T-cell (primary cell): ENCODE measurements at regions not wholly inside any gene's neighbourhood (a gene's known extent, or its start where the extent isn't known, plus 50 kb on each side); places are given as distances from the start of the nearest gene placed in this dataset.

Experiments
- ATAC-seq, 4 experiments: fragments of 200-7000 bp in 3 of 4; fragments of 150-1000 bp in 1 of 4; cut with Tn5 transposase; replicated peaks in 1 of 4; 1 replicate in 3 of 4; 2 replicates in 1 of 4; pipeline ENCODE4 v1.10.0; 2021; ENCODE audit warnings: moderate library complexity in 3 of 4, mild to moderate bottlenecking in 2 of 4, moderate number of reproducible peaks in 1 of 4
- CTCF ChIA-PET, 2 donors: fragments of 300-600 bp; sonication (Branson Sonifier 250); formaldehyde crosslinking; loops; one replicate each; lab custom pipeline; 2022; ENCODE audit warnings: antibody characterized with exemption in 2 of 2; lab: Charles Lee
- POLR2A ChIA-PET, 2 donors: fragments of 300-600 bp; sonication (Branson Sonifier 250); formaldehyde crosslinking; loops; one replicate each; lab custom pipeline; 2022; ENCODE audit warnings: antibody characterized with exemption in 2 of 2; lab: Charles Lee
- DNase-seq, 35 experiments: peaks; one replicate each; pipeline versions ENCODE4 v3.0.0 to v3.0.0-alpha.2; 2013 to 2023
- H3K27ac ChIP-seq: one replicate; pipeline ENCODE4 v1.5.1; 2013; ENCODE audit warnings: low read length
- H3K27me3 ChIP-seq, 2 experiments: replicated peaks in 1 of 2; 1 replicate in 1 of 2; 2 replicates in 1 of 2; pipeline versions ENCODE4 v1.6.1 to v1.7.0; 2013; ENCODE audit warnings: low read length in 1 of 2, mixed read lengths in 1 of 2; ENCODE audit not compliant: control insufficient read depth in 2 of 2, insufficient read depth in 2 of 2; ENCODE audit errors: extremely low read depth in 1 of 2
- H3K36me3 ChIP-seq, 2 donors: 1 replicate in 1 of 2; 2 replicates in 1 of 2; pipeline versions ENCODE4 v1.6.1 to v1.7.0; 2013; ENCODE audit warnings: low read length in 1 of 2; ENCODE audit not compliant: control insufficient read depth in 2 of 2, insufficient read depth in 1 of 2; ENCODE audit errors: extremely low read depth in 1 of 2
- H3K4me1 ChIP-seq, 2 experiments: 1 replicate in 1 of 2; 2 replicates in 1 of 2; pipeline versions ENCODE4 v1.6.1 to v1.7.0; 2013; ENCODE audit warnings: low read length in 2 of 2, mixed read lengths in 1 of 2; ENCODE audit not compliant: insufficient read depth in 2 of 2, control insufficient read depth in 1 of 2; ENCODE audit errors: extremely low read depth in 1 of 2
- H3K4me3 ChIP-seq, 2 donors: 1 replicate in 1 of 2; 2 replicates in 1 of 2; pipeline versions ENCODE4 v1.5.1 to v1.7.0; 2013; ENCODE audit warnings: mild to moderate bottlenecking in 2 of 2, low read length in 1 of 2, moderate library complexity in 1 of 2; ENCODE audit not compliant: control insufficient read depth in 1 of 2; ENCODE audit errors: extremely low read depth in 1 of 2
- H3K9me3 ChIP-seq: 2 replicates; pipeline ENCODE4 v1.7.0; 2013
- H3K27ac Mint-ChIP-seq, 2 donors: one replicate each; pipeline ENCODE4 v1.8.0; 2020 to 2021; ENCODE audit warnings: mild to moderate bottlenecking in 2 of 2, mixed read lengths in 2 of 2
- H3K27me3 Mint-ChIP-seq, 2 donors: one replicate each; pipeline ENCODE4 v1.8.0; 2021 to 2022; ENCODE audit warnings: mixed read lengths in 2 of 2
- H3K36me3 Mint-ChIP-seq: one replicate; pipeline ENCODE4 v1.8.0; 2021; ENCODE audit warnings: mixed read lengths
- H3K4me1 Mint-ChIP-seq, 3 donors: one replicate each; pipeline ENCODE4 v1.8.0; 2020 to 2022; ENCODE audit warnings: mixed read lengths in 3 of 3, mild to moderate bottlenecking in 1 of 3
- H3K4me3 Mint-ChIP-seq, 3 donors: one replicate each; pipeline ENCODE4 v1.8.0; 2020 to 2022; ENCODE audit warnings: mild to moderate bottlenecking in 3 of 3, mixed read lengths in 3 of 3, moderate library complexity in 3 of 3
- H3K9me3 Mint-ChIP-seq, 3 donors: one replicate each; pipeline ENCODE4 v1.8.0; 2020 to 2022; ENCODE audit warnings: mixed read lengths in 3 of 3
- WGBS: methylation state at CpG from one replicate; pipeline ENCODE4 v1.1.5; 2013; ENCODE audit warnings: missing lambda C conversion rate; ENCODE audit not compliant: insufficient coverage; 5-methylcytosine and 5-hydroxymethylcytosine counted together

DNA sequence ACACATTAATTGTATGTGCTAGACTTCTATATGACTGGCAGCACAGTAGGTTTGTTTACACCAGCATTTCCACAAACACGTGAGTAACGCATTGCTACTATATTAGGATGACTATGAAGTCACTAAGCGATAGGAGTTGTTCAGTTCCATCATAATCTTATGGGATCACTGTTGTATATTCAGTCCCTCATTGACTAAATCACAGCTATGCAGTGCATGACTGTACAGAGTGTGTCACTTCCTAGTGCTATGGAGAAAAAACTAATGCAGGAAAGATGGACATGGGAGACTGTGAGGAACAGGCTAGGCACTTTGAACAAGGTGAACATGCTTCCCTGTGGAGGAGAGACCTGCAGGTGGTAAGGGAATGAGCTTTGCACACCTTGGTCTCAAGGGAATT lies 259.8 kb downstream of the NUAK1 start:
- Mint-ChIP-seq H3K27me3 (peaks cover under 1 to 12% of the 10 kb centered on the region in 2 donors), H3K9me3 (peaks cover 0 to 5% (median 0%) of the 10 kb centered on the region in 3 donors), H3K36me3 (no peaks in the 10 kb centered on the region), H3K4me1 (no peaks in the 10 kb centered on the region), H3K27ac (no peak overlapping the region), H3K4me3 (no peak overlapping the region)
- Histone ChIP-seq H3K4me1 (no peaks in the 10 kb centered on the region), H3K9me3 (no peaks in the 10 kb centered on the region), H3K27me3 (no peaks in the 10 kb centered on the region), H3K27ac (no peak overlapping the region), H3K4me3 (no peak overlapping the region), H3K36me3 (no peaks in the 10 kb centered on the region)
- WGBS, result no CpG with 5 or more reads among the region's 3 CpGs
- DNase-seq, result no peak
- POLR2A ChIA-PET, result no interaction called here
- CTCF ChIA-PET, result no interaction called here
- no peak for ATAC-seq

DNA sequence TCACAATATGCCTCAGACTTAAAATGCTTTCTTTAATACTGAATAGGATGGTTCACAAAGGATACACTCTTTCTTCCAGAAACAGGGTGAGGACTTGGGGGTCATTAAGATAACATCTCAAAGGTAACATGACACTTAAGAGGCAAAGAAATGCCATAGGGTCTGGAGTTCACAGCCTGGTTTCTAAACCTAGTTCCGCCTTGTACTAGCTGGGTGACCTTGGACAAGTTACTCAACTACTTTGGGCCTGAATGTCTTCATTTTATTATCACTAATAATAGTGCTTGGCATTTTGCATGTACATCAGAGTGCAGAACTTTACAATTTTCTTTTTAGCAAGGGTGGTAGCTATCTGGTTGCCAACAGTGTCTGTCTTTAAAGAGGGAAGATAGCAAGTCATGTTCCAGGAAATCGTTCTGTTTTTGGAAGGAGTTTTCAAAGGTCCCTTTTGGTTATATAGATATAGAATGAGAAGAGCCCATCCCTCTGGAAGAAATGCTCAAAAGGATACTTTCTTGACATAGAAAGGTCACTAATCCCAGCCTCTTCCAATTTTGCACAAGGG lies 257.8 kb downstream of the NUAK1 start:
- no peak for ATAC-seq
- no CpG with 5 or more reads among the region's 2 CpGs for WGBS
- Mint-ChIP-seq H3K4me3 (no peak overlapping the region), H3K36me3 (no peaks in the 10 kb centered on the region), H3K4me1 (no peaks in the 10 kb centered on the region), H3K27ac (no peak overlapping the region), H3K9me3 (no peaks in the 10 kb centered on the region), H3K27me3 (peaks cover 2 to 15% of the 10 kb centered on the region in 2 donors)
- Histone ChIP-seq H3K4me1 (no peaks in the 10 kb centered on the region), H3K27me3 (no peaks in the 10 kb centered on the region), H3K4me3 (no peak overlapping the region), H3K9me3 (no peaks in the 10 kb centered on the region), H3K36me3 (no peaks in the 10 kb centered on the region), H3K27ac (no peak overlapping the region)
- CTCF ChIA-PET, result no interaction called here
- no peak for DNase-seq
- POLR2A ChIA-PET, result no interaction called here

- Histone ChIP-seq H3K9me3 (no peaks in the 10 kb centered on the region), H3K36me3 (no peaks in the 10 kb centered on the region), H3K4me3 (no peak overlapping the region), H3K27ac (no peak overlapping the region), H3K4me1 (no peaks in the 10 kb centered on the region), H3K27me3 (no peaks in the 10 kb centered on the region)
- Mint-ChIP-seq H3K27ac (no peak overlapping the region), H3K27me3 (peaks cover 2 to 15% of the 10 kb centered on the region in 2 donors), H3K4me1 (no peaks in the 10 kb centered on the region), H3K36me3 (no peaks in the 10 kb centered on the region), H3K9me3 (no peaks in the 10 kb centered on the region), H3K4me3 (no peak overlapping the region)
- no CpG with 5 or more reads among the region's 1 CpG for WGBS
- ChIA-PET POLR2A (no interaction called here), CTCF (interaction anchor here in 1 of 2 donors (0.6 kb wide), 1 partner anchor 462 kb away, joined by 3 read pairs; no protein-coding TSS in a partner anchor)
- no peak for DNase-seq
- peak in 1 of 4 experiments; percentile 27 for ATAC-seq
These were observed 256.4 kb downstream of the NUAK1 start for GRCh38 chr12:105882404-105882803.

GRCh38 chr12:105887131-105887530 lies 251.6 kb downstream of the NUAK1 start:
- CTCF ChIA-PET, result no interaction called here
- H3K4me1 Mint-ChIP-seq, result no peaks in the 10 kb centered on the region
- H3K27me3 Mint-ChIP-seq, result peaks cover 2 to 9% of the 10 kb centered on the region in 2 donors
- H3K9me3 Mint-ChIP-seq, result peaks cover 0 to 5% (median 2%) of the 10 kb centered on the region in 3 donors
- POLR2A ChIA-PET, result no interaction called here
- no peak overlapping the region for H3K27ac Mint-ChIP-seq
- DNase-seq, result no peak
- H3K4me1 ChIP-seq, result no peaks in the 10 kb centered on the region
- H3K36me3 Mint-ChIP-seq, result no peaks in the 10 kb centered on the region
- WGBS, result 91% methylated on average over 1 of the region's 3 CpGs
- no peaks in the 10 kb centered on the region for H3K27me3 ChIP-seq
- no peaks in the 10 kb centered on the region for H3K9me3 ChIP-seq
- no peak overlapping the region for H3K4me3 ChIP-seq
- H3K36me3 ChIP-seq, result no peaks in the 10 kb centered on the region
- ATAC-seq, result no peak
- H3K27ac ChIP-seq, result no peak overlapping the region
- no peak overlapping the region for H3K4me3 Mint-ChIP-seq

- H3K4me1 Mint-ChIP-seq, result no peaks in the 10 kb centered on the region
- no peak overlapping the region for H3K27ac ChIP-seq
- H3K27me3 Mint-ChIP-seq, result peaks cover 2 to 4% of the 10 kb centered on the region in 2 donors
- no peaks in the 10 kb centered on the region for H3K27me3 ChIP-seq
- no peak overlapping the region for H3K4me3 ChIP-seq
- H3K4me1 ChIP-seq, result no peaks in the 10 kb centered on the region
- no peak overlapping the region for H3K27ac Mint-ChIP-seq
- peaks cover 0 to 5% (median 2%) of the 10 kb centered on the region in 3 donors for H3K9me3 Mint-ChIP-seq
- no peaks in the 10 kb centered on the region for H3K9me3 ChIP-seq
- H3K4me3 Mint-ChIP-seq, result no peak overlapping the region
- ChIA-PET CTCF (no interaction called here), POLR2A (no interaction called here)
- no peaks in the 10 kb centered on the region for H3K36me3 ChIP-seq
- DNase-seq, result no peak
- WGBS, result 57% methylated on average over 1 of the region's 4 CpGs
- H3K36me3 Mint-ChIP-seq, result no peaks in the 10 kb centered on the region
- no peak for ATAC-seq
These were observed 250.1 kb downstream of the NUAK1 start for GRCh38 chr12:105888696-105889095.

GRCh38 chr12:105892362-105892910 lies 246.3 kb downstream of the NUAK1 start:
- WGBS, result 69% methylated on average over 3 of the region's 4 CpGs
- no peaks in the 10 kb centered on the region for H3K4me1 ChIP-seq
- H3K36me3 ChIP-seq, result no peaks in the 10 kb centered on the region
- peaks cover 0 to 3% of the 10 kb centered on the region in 2 donors for H3K27me3 Mint-ChIP-seq
- H3K9me3 Mint-ChIP-seq, result peaks cover 0 to 5% (median 2%) of the 10 kb centered on the region in 3 donors
- H3K9me3 ChIP-seq, result no peaks in the 10 kb centered on the region
- no peak overlapping the region for H3K4me3 Mint-ChIP-seq
- no peak overlapping the region for H3K4me3 ChIP-seq
- no peak overlapping the region for H3K27ac Mint-ChIP-seq
- ChIA-PET POLR2A (no interaction called here), CTCF (interaction anchor here in 1 of 2 donors (0.5 kb wide), 1 partner anchor 422 kb away, joined by 3 read pairs; no protein-coding TSS in a partner anchor)
- H3K36me3 Mint-ChIP-seq, result no peaks in the 10 kb centered on the region
- H3K27ac ChIP-seq, result no peak overlapping the region
- ATAC-seq, result no peak
- H3K27me3 ChIP-seq, result peaks cover 0 to 3% of the 10 kb centered on the region in 2 experiments
- DNase-seq, result no peak
- H3K4me1 Mint-ChIP-seq, result no peaks in the 10 kb centered on the region
